ENCODE measurements at regions not wholly inside any gene's neighbourhood (a gene's known extent, or its start where the extent isn't known, plus 50 kb on each side); places are given as distances from the start of the nearest gene placed in this dataset.
"Not testable (repeated sequence)": the region's sequence is repeated elsewhere in the genome, so short reads cannot be mapped to it uniquely, and the experiment has no call there.

DNA sequence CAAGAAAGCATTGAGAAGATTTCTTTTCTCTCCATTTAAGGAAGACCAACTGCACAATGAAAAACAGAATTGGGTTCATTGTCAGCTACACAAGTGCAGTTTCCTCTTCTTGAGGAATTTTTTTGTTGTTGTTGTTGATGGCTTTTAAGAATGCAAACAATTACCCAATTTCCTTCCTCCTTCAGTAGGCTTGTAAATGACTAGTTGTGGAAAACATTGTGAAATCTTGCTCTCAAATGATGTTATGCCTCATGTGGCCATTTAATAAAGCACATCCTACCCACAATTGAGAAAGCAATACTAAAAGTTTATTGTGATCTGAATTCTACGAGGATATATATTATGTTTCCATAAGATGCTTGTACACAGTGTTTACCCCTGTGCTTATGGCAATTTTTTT lies 171.6 kb downstream of the FAM174A start:
- Histone ChIP-seq H3K9me3 (ENCODE audit: insufficient read depth, low read depth, low read length) (no peaks in the 10 kb centered on the region), H2AFZ (ENCODE audit: low read depth, low read length) (no peak overlapping the region), H3K27ac (ENCODE audit: low read depth, low read length) (no peak overlapping the region), H3K36me3 (ENCODE audit: insufficient read depth, low read length) (no peaks in the 10 kb centered on the region), H3K27me3 (ENCODE audit: insufficient read depth, low read length) (no peaks in the 10 kb centered on the region), H3K9ac (ENCODE audit: low read length) (no peak overlapping the region), H3K4me1 (ENCODE audit: insufficient read depth, low read length) (no peaks in the 10 kb centered on the region), H3K4me3 (ENCODE audit: insufficient read depth, low read depth, low read length) (no peak overlapping the region), H4K20me1 (ENCODE audit: insufficient read depth, low read length) (no peaks in the 10 kb centered on the region), H3K79me2 (ENCODE audit: insufficient read depth, low read length) (no peaks in the 10 kb centered on the region), H3K4me2 (ENCODE audit: low read length) (no peak overlapping the region)
- Mint-ChIP-seq H3K9me3 (ENCODE audit: unreplicated experiment) (peaks cover 1% of the 10 kb centered on the region), H3K27me3 (ENCODE audit: low read depth, unreplicated experiment) (no peaks in the 10 kb centered on the region), H3K27ac (ENCODE audit: unreplicated experiment) (no peak overlapping the region), H3K4me3 (ENCODE audit: unreplicated experiment) (no peak overlapping the region), H3K4me1 (ENCODE audit: low read depth, unreplicated experiment) (no peaks in the 10 kb centered on the region), H3K36me3 (ENCODE audit: low read depth, unreplicated experiment) (no peaks in the 10 kb centered on the region)
- no peak for TF ChIP-seq EZH2 (IDR thresholded peaks at IDR 0.05; ENCODE audit: insufficient read depth, low read length)
- TF ChIP-seq, protein P1, sequence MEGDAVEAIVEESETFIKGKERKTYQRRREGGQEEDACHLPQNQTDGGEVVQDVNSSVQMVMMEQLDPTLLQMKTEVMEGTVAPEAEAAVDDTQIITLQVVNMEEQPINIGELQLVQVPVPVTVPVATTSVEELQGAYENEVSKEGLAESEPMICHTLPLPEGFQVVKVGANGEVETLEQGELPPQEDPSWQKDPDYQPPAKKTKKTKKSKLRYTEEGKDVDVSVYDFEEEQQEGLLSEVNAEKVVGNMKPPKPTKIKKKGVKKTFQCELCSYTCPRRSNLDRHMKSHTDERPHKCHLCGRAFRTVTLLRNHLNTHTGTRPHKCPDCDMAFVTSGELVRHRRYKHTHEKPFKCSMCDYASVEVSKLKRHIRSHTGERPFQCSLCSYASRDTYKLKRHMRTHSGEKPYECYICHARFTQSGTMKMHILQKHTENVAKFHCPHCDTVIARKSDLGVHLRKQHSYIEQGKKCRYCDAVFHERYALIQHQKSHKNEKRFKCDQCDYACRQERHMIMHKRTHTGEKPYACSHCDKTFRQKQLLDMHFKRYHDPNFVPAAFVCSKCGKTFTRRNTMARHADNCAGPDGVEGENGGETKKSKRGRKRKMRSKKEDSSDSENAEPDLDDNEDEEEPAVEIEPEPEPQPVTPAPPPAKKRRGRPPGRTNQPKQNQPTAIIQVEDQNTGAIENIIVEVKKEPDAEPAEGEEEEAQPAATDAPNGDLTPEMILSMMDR (IDR thresholded peaks at IDR 0.05; ENCODE audit: insufficient read depth, low read depth, low read length) = peak; percentile 35
- DNase-seq (ENCODE audit: low read depth) = no peak
- no peak for FAIRE-seq

DNA sequence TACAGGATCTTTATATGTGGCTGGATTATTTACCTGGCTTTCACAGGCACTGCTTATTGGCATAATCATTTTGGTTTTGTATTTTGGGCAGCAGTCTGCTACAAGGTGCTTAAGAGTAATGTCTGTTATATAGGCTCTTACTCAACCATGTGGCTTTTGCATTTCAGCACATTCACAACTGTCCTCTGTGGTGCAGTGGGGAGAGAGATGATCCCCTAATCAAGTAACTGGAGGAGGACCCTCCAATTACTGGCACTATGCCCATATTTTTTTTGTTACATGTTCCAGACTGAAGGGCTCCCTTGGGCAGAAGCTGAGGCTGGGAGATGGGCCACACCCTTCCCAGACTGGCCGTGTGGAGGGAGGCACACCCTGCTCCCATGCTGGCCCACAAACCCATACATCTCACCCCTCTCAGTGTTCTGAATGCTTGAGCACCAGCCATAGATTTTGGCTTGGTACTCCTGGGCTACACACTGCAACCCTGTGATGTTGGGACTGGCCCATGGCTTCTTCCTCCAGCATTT lies 173.5 kb downstream of the FAM174A start:
- Mint-ChIP-seq H3K27ac (ENCODE audit: unreplicated experiment) (no peak overlapping the region), H3K4me3 (ENCODE audit: unreplicated experiment) (no peak overlapping the region), H3K9me3 (ENCODE audit: unreplicated experiment) (peaks cover 1% of the 10 kb centered on the region), H3K4me1 (ENCODE audit: low read depth, unreplicated experiment) (no peaks in the 10 kb centered on the region), H3K36me3 (ENCODE audit: low read depth, unreplicated experiment) (no peaks in the 10 kb centered on the region), H3K27me3 (ENCODE audit: low read depth, unreplicated experiment) (no peaks in the 10 kb centered on the region)
- Histone ChIP-seq H4K20me1 (ENCODE audit: insufficient read depth, low read length) (no peaks in the 10 kb centered on the region), H2AFZ (ENCODE audit: low read depth, low read length) (no peak overlapping the region), H3K36me3 (ENCODE audit: insufficient read depth, low read length) (no peaks in the 10 kb centered on the region), H3K27me3 (ENCODE audit: insufficient read depth, low read length) (no peaks in the 10 kb centered on the region), H3K4me2 (ENCODE audit: low read length) (no peak overlapping the region), H3K9me3 (ENCODE audit: insufficient read depth, low read depth, low read length) (no peaks in the 10 kb centered on the region), H3K4me1 (ENCODE audit: insufficient read depth, low read length) (no peaks in the 10 kb centered on the region), H3K79me2 (ENCODE audit: insufficient read depth, low read length) (no peaks in the 10 kb centered on the region), H3K27ac (ENCODE audit: low read depth, low read length) (no peak overlapping the region), H3K9ac (ENCODE audit: low read length) (no peak overlapping the region), H3K4me3 (ENCODE audit: insufficient read depth, low read depth, low read length) (no peak overlapping the region)
- FAIRE-seq (no peak), DNase-seq (ENCODE audit: low read depth) (no peak)
- TF ChIP-seq, protein P1 (IDR thresholded peaks at IDR 0.05; ENCODE audit: insufficient read depth, low read depth, low read length) = no peak
- TF ChIP-seq EZH2 (IDR thresholded peaks at IDR 0.05; ENCODE audit: insufficient read depth, low read length) = no peak

DNA sequence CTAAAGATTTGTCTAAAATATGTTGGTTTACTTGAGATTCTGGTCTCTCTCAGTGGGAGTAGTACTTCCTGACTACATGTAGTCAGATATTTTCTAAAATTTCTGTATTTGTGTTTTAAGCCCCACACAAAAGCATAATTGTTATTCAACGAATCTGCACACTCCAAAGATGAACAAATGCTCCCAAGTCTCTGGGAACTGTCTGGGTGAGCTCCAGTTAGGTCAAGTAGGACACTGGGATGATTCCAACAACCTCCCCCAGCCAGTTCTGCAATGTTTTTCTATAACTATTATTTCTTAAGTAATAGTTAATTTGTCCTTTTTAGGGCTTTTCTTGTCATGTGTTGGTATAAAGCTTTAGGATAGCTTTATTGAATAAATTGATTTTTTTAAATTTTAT lies 174.6 kb downstream of the FAM174A start:
- no peaks in the 10 kb centered on the region for H4K20me1 ChIP-seq (ENCODE audit: insufficient read depth, low read length)
- H3K36me3 ChIP-seq (ENCODE audit: insufficient read depth, low read length) = no peaks in the 10 kb centered on the region
- H3K27me3 ChIP-seq (ENCODE audit: insufficient read depth, low read length) = no peaks in the 10 kb centered on the region
- H3K9ac ChIP-seq (ENCODE audit: low read length) = no peak overlapping the region
- no peak overlapping the region for H3K4me2 ChIP-seq (ENCODE audit: low read length)
- H3K27ac Mint-ChIP-seq (ENCODE audit: unreplicated experiment) = no peak overlapping the region
- H3K36me3 Mint-ChIP-seq (ENCODE audit: low read depth, unreplicated experiment) = no peaks in the 10 kb centered on the region
- H3K4me1 Mint-ChIP-seq (ENCODE audit: low read depth, unreplicated experiment) = no peaks in the 10 kb centered on the region
- H3K4me3 Mint-ChIP-seq (ENCODE audit: unreplicated experiment) = no peak overlapping the region
- H2AFZ ChIP-seq (ENCODE audit: low read depth, low read length) = no peak overlapping the region
- no peak overlapping the region for H3K4me3 ChIP-seq (ENCODE audit: insufficient read depth, low read depth, low read length)
- no peak for DNase-seq (ENCODE audit: low read depth)
- H3K27ac ChIP-seq (ENCODE audit: low read depth, low read length) = no peak overlapping the region
- no peak for TF ChIP-seq EZH2 (IDR thresholded peaks at IDR 0.05; ENCODE audit: insufficient read depth, low read length)
- TF ChIP-seq, protein P1 (IDR thresholded peaks at IDR 0.05; ENCODE audit: insufficient read depth, low read depth, low read length) = no peak
- no peaks in the 10 kb centered on the region for H3K9me3 ChIP-seq (ENCODE audit: insufficient read depth, low read depth, low read length)
- H3K79me2 ChIP-seq (ENCODE audit: insufficient read depth, low read length) = no peaks in the 10 kb centered on the region
- no peaks in the 10 kb centered on the region for H3K27me3 Mint-ChIP-seq (ENCODE audit: low read depth, unreplicated experiment)
- no peak for FAIRE-seq
- H3K4me1 ChIP-seq (ENCODE audit: insufficient read depth, low read length) = no peaks in the 10 kb centered on the region
- H3K9me3 Mint-ChIP-seq (ENCODE audit: unreplicated experiment) = peaks cover 1% of the 10 kb centered on the region

DNA sequence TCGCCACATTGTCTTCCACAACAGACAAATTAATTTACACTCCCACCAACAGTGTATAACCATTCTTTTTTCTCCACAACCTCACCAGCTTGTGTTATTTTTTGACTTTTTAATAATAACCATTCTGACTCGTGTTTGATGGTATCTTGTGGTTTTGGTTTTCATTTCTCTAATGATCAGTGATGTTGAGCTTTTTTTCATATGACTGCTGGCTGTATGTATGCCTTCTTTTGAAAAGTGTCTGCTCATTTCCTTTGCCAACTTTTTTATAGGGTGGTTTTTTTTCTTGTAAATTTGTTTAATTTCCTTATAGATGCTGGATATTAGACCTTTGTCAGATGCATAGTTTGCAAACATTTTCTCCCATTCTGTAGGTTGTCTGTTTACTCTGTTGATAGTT lies 179.6 kb downstream of the FAM174A start:
- FAIRE-seq; H3K27ac ChIP-seq (ENCODE audit: low read depth, low read length); H2AFZ ChIP-seq (ENCODE audit: low read depth, low read length); H3K36me3 ChIP-seq (ENCODE audit: insufficient read depth, low read length); H3K4me1 ChIP-seq (ENCODE audit: insufficient read depth, low read length); H3K4me1 Mint-ChIP-seq (ENCODE audit: low read depth, unreplicated experiment); H3K27ac Mint-ChIP-seq (ENCODE audit: unreplicated experiment); H3K79me2 ChIP-seq (ENCODE audit: insufficient read depth, low read length); H3K9me3 ChIP-seq (ENCODE audit: insufficient read depth, low read depth, low read length); H3K4me3 ChIP-seq (ENCODE audit: insufficient read depth, low read depth, low read length); H4K20me1 ChIP-seq (ENCODE audit: insufficient read depth, low read length); H3K9me3 Mint-ChIP-seq (ENCODE audit: unreplicated experiment); H3K4me2 ChIP-seq (ENCODE audit: low read length); H3K27me3 ChIP-seq (ENCODE audit: insufficient read depth, low read length); H3K27me3 Mint-ChIP-seq (ENCODE audit: low read depth, unreplicated experiment); H3K4me3 Mint-ChIP-seq (ENCODE audit: unreplicated experiment); H3K36me3 Mint-ChIP-seq (ENCODE audit: low read depth, unreplicated experiment); DNase-seq (ENCODE audit: low read depth); H3K9ac ChIP-seq (ENCODE audit: low read length): not testable (repeated sequence)
